ENCODE measurements at regions not wholly inside any gene's neighbourhood (a gene's known extent, or its start where the extent isn't known, plus 50 kb on each side); places are given as distances from the start of the nearest gene placed in this dataset.

GRCh38 chr17:73856556-73856955 is 212.3 kb upstream of the SDK2 start:
- TF ChIP-seq, protein P1, sequence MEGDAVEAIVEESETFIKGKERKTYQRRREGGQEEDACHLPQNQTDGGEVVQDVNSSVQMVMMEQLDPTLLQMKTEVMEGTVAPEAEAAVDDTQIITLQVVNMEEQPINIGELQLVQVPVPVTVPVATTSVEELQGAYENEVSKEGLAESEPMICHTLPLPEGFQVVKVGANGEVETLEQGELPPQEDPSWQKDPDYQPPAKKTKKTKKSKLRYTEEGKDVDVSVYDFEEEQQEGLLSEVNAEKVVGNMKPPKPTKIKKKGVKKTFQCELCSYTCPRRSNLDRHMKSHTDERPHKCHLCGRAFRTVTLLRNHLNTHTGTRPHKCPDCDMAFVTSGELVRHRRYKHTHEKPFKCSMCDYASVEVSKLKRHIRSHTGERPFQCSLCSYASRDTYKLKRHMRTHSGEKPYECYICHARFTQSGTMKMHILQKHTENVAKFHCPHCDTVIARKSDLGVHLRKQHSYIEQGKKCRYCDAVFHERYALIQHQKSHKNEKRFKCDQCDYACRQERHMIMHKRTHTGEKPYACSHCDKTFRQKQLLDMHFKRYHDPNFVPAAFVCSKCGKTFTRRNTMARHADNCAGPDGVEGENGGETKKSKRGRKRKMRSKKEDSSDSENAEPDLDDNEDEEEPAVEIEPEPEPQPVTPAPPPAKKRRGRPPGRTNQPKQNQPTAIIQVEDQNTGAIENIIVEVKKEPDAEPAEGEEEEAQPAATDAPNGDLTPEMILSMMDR (IDR thresholded peaks at IDR 0.05) = no peak
- no peak for TF ChIP-seq POLR2A (IDR thresholded peaks at IDR 0.05)

Measured in lower leg skin (tissue), 3 donors.